Naive B cell (primary cell): ENCODE measurements at regions not wholly inside any gene's neighbourhood (a gene's known extent, or its start where the extent isn't known, plus 50 kb on each side); places are given as distances from the start of the nearest gene placed in this dataset.

Source experiments
- ATAC-seq, 2 donors: fragments of 150-1000 bp; cut with Tn5 transposase; 2 replicates each; pipeline ENCODE4 v1.10.0; 2021; ENCODE audit warnings: low read depth in 2 of 2, mild to moderate bottlenecking in 2 of 2, moderate library complexity in 2 of 2
- DNase-seq: peaks from one replicate; pipeline ENCODE4 v3.0.0; 2022
- H3K27ac Mint-ChIP-seq, 6 donors: one replicate each; pipeline ENCODE4 v1.8.0; 2020 to 2022; ENCODE audit warnings: mild to moderate bottlenecking in 6 of 6, mixed read lengths in 6 of 6, moderate library complexity in 5 of 6, inconsistent platforms in 2 of 6
- H3K27me3 Mint-ChIP-seq, 3 donors: one replicate each; pipeline ENCODE4 v1.8.0; 2021 to 2022; ENCODE audit warnings: mixed read lengths in 3 of 3, mild to moderate bottlenecking in 1 of 3
- H3K36me3 Mint-ChIP-seq, 2 donors: one replicate each; pipeline ENCODE4 v1.8.0; 2020 to 2022; ENCODE audit warnings: mixed read lengths in 2 of 2, inconsistent platforms in 1 of 2, mild to moderate bottlenecking in 1 of 2
- H3K4me1 Mint-ChIP-seq, 3 donors: one replicate each; pipeline ENCODE4 v1.8.0; 2020 to 2022; ENCODE audit warnings: mixed read lengths in 3 of 3, inconsistent platforms in 1 of 3, mild to moderate bottlenecking in 1 of 3, moderate library complexity in 1 of 3
- H3K4me3 Mint-ChIP-seq, 8 donors: one replicate each; pipeline ENCODE4 v1.8.0; 2020 to 2022; ENCODE audit warnings: mild to moderate bottlenecking in 8 of 8, mixed read lengths in 8 of 8, moderate library complexity in 8 of 8, inconsistent platforms in 2 of 8
- H3K9me3 Mint-ChIP-seq, 7 donors: one replicate each; pipeline ENCODE4 v1.8.0; 2020 to 2022; ENCODE audit warnings: mixed read lengths in 7 of 7, mild to moderate bottlenecking in 5 of 7, inconsistent platforms in 2 of 7, moderate library complexity in 1 of 7

DNA sequence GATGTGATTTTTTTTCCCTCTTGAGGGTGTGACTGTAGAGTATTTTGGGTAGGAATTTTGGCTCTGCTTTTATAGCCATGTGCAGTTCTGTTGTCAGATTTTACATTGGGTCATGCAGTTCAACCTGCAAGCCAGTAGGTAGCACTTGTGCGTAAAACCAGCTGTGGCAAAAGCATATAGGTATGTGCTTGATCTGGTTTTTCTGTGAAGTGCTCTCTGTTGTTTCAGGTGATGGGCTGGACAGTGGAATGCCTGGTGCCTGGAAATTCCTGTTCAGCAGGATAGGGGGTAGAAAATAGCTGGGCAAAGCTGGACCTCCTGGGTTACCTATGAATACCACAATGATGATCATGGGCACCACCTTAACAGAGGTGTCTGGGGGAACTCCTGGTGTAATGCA, 584.2 kb upstream of the PCDH10 start:
- Mint-ChIP-seq H3K9me3 (peaks cover 0 to 6% (median 4%) of the 10 kb centered on the region in 7 donors), H3K27ac (no peak overlapping the region), H3K4me3 (no peak overlapping the region), H3K27me3 (no peaks in the 10 kb centered on the region), H3K36me3 (no peaks in the 10 kb centered on the region), H3K4me1 (no peaks in the 10 kb centered on the region)
- no peak for ATAC-seq
- no peak for DNase-seq

DNA sequence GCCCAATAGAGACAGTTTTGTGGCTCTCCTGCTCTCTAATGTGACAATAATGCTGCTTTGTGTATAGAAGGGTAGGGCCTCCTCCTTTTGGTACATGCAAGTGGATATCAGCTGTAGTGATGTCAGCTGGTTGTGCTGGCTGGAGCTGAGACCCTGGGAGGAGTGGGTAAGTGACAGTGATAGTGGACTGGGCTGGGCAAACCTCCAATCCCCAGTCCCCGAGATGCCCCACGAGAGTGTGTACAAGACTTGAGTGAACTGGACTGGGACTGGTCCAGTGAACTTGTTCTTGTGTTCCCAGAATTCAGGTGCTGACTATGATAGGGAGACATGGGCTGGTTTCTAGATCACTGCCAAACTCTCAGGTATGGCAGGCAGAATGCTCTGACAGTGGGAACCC, 583.6 kb upstream of the PCDH10 start:
- no peaks in the 10 kb centered on the region for H3K4me1 Mint-ChIP-seq
- H3K36me3 Mint-ChIP-seq, result no peaks in the 10 kb centered on the region
- no peaks in the 10 kb centered on the region for H3K27me3 Mint-ChIP-seq
- no peak for ATAC-seq
- H3K4me3 Mint-ChIP-seq, result no peak overlapping the region
- DNase-seq, result no peak
- H3K27ac Mint-ChIP-seq, result no peak overlapping the region
- peaks cover 0 to 6% (median 4%) of the 10 kb centered on the region in 7 donors for H3K9me3 Mint-ChIP-seq

DNA sequence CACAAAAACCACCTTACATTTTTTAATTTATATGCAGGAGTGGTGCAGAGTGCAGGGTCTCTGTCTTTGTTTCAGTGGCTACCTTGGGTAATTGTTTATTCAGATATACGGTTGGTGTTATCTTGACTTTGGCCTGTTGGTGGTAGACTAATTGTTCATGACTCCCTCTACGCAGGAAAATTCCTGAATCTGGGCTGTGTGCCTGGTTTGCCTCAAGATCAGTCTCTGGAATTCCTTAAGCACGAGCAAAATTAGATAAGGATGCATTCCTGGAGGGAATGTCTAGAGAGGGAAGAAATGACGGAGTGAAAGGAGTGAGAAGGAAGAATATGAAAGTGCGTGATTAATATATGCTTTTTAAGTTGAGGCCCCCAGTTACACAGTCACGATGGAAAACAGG, 576.9 kb upstream of the PCDH10 start:
- no peak for ATAC-seq
- H3K4me3 Mint-ChIP-seq, result no peak overlapping the region
- H3K27ac Mint-ChIP-seq, result no peak overlapping the region
- no peaks in the 10 kb centered on the region for H3K36me3 Mint-ChIP-seq
- peaks cover 0 to 4% (median 0%) of the 10 kb centered on the region in 7 donors for H3K9me3 Mint-ChIP-seq
- H3K4me1 Mint-ChIP-seq, result no peaks in the 10 kb centered on the region
- no peaks in the 10 kb centered on the region for H3K27me3 Mint-ChIP-seq
- DNase-seq, result no peak

DNA sequence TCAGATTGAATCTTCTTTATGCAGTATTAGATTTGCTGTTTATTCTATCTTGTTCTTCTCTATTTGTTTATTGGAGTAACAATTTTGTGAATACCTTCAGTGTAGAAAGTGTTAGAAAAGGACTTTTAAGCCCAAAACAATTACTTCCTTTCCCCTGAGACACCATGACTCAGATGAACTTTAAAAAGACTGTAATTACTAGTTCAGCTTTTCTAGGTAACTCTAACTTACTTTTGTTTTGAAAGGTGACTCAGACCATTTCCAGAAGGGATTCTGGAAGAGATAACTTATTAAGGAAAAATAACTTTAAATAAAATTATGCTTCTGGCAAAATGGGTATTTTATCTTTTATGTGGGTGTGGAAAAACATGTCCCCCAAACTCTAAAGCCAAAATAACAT, 561.5 kb upstream of the PCDH10 start:
- H3K4me1 Mint-ChIP-seq, result no peaks in the 10 kb centered on the region
- H3K9me3 Mint-ChIP-seq, result peaks cover 0 to 2% (median 0%) of the 10 kb centered on the region in 7 donors
- no peaks in the 10 kb centered on the region for H3K27me3 Mint-ChIP-seq
- no peak overlapping the region for H3K27ac Mint-ChIP-seq
- no peaks in the 10 kb centered on the region for H3K36me3 Mint-ChIP-seq
- H3K4me3 Mint-ChIP-seq, result no peak overlapping the region
- ATAC-seq (no peak), DNase-seq (no peak)

DNA sequence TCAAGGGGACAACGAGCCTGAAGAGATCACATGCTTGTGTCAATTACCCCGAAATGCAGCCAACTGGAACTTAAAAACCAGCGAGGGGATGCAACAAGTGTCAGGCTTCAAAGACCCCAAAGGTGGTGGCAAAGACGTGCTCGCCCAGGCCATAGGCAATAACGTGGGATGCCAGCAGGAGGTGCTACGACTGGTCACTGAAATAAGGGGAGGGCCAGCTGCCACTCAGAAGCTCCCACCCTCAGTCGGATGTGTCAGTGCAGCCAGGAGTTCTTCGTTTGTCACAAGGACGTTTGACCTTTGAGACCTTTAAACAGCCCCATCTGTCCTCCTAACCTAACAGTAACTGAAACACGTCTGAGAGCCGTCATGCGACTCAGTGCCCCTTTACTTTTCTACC, 556.8 kb upstream of the PCDH10 start:
- no peaks in the 10 kb centered on the region for H3K4me1 Mint-ChIP-seq
- no peak overlapping the region for H3K4me3 Mint-ChIP-seq
- DNase-seq (no peak), ATAC-seq (no peak)
- no peak overlapping the region for H3K27ac Mint-ChIP-seq
- peaks cover 0 to 4% (median 0%) of the 10 kb centered on the region in 7 donors for H3K9me3 Mint-ChIP-seq
- H3K36me3 Mint-ChIP-seq, result no peaks in the 10 kb centered on the region
- no peaks in the 10 kb centered on the region for H3K27me3 Mint-ChIP-seq

DNA sequence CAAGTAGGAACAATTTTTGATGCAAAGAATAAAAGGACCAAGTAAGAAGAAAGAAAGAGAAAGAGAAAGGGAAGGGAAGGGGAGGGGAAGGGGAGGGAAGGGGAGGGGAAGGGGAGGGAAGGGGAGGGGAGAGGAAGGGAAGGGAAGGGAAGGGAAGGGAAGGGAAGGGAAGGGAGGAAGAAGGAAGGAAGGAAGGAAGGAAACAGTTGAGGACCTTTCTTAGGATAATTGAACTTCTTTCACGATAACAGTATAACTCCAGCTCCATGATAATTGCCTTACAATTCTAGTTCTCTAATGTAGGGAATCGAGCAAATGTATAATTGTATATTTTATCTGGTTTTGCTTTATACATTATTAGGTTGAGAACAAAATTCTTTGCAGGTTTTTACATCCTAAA, 556.2 kb upstream of the PCDH10 start:
- H3K9me3 Mint-ChIP-seq, result peaks cover 0 to 4% (median 0%) of the 10 kb centered on the region in 7 donors
- no peak overlapping the region for H3K27ac Mint-ChIP-seq
- DNase-seq (no peak), ATAC-seq (no peak)
- H3K27me3 Mint-ChIP-seq, result no peaks in the 10 kb centered on the region
- no peaks in the 10 kb centered on the region for H3K4me1 Mint-ChIP-seq
- no peaks in the 10 kb centered on the region for H3K36me3 Mint-ChIP-seq
- no peak overlapping the region for H3K4me3 Mint-ChIP-seq

DNA sequence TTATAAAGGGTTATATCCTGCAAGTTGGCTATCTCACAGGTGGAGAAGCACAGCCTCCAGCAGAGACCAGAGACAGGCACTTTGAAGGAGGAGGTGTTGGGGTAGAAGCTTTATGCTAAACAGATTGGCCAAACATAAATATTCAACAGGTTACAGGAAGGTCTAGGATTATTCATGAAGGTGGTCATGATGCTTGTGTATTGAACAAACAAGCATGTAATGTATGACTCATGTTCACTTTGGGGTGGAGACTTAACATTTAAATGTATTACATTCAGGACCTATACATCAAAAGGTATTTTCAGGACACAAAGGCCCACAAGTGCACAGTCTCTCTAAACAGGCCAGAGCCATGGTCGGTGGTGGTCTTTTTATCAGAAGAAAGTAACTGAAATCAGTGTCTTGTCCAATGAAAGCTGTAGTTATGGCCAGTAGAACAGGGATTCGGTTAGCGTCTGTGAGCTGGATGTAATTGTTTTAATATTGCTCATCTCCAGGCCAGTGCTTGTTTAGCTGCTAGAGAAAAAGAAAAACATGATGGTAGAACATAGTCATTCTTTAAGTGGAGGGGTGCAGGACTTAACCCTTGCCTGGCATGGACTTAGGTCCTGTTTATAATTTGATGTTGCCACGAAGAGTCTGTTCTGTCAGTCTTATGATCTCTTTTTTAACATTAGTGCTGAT, 555.2 kb upstream of the PCDH10 start:
- H3K4me1 Mint-ChIP-seq, result no peaks in the 10 kb centered on the region
- peaks cover 0 to 4% (median 1%) of the 10 kb centered on the region in 7 donors for H3K9me3 Mint-ChIP-seq
- H3K27me3 Mint-ChIP-seq, result no peaks in the 10 kb centered on the region
- H3K27ac Mint-ChIP-seq, result no peak overlapping the region
- H3K4me3 Mint-ChIP-seq, result no peak overlapping the region
- DNase-seq (no peak), ATAC-seq (no peak)
- no peaks in the 10 kb centered on the region for H3K36me3 Mint-ChIP-seq

DNA sequence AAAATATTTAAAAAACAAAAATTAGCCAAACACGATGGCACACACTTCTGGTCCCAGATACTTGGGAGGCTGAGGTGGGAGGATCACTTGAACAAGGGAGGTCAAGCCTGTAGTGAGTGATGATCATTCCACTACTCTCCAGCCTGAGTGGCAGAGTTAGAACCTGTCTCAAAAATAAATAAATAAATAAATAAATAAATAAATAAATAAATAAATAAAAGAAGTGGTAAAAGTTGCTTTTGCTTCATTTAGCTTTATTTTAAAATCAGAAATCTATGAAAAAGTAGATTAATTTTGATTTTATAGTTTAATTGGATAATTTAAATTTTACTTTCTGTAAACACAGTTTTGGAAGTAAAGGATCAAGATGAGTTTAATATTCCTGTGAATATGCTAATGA, 552.9 kb upstream of the PCDH10 start:
- Mint-ChIP-seq H3K27ac (no peak overlapping the region), H3K36me3 (no peaks in the 10 kb centered on the region), H3K4me3 (no peak overlapping the region), H3K4me1 (no peaks in the 10 kb centered on the region), H3K9me3 (peaks cover 0 to 4% (median 2%) of the 10 kb centered on the region in 7 donors), H3K27me3 (no peaks in the 10 kb centered on the region)
- no peak for DNase-seq
- no peak for ATAC-seq

DNA sequence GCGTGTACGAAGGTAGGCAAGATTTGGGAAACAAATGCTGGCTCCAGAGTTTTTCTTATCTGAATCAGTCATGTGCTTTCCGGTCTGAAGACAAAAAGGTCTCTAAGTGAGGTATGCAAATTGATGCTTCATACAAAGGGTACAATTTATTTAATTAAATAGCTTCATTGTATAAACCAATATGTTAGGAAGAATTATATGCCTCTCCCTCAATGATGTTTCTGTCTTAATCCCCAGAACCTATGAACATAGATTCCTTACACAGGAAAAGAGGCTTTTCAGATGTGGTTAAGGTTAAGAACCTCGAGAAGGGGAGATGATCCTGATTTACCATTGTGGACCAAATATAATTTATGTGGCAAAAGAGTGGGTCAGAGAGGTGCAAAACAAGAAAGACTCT, 543.5 kb upstream of the PCDH10 start:
- Mint-ChIP-seq H3K27me3 (no peaks in the 10 kb centered on the region), H3K4me1 (no peaks in the 10 kb centered on the region), H3K9me3 (peaks cover 0 to 4% (median 0%) of the 10 kb centered on the region in 7 donors), H3K36me3 (no peaks in the 10 kb centered on the region), H3K27ac (no peak overlapping the region), H3K4me3 (peak overlapping the region in 1 of 8 donors; percentile 15)
- DNase-seq (no peak), ATAC-seq (no peak)

DNA sequence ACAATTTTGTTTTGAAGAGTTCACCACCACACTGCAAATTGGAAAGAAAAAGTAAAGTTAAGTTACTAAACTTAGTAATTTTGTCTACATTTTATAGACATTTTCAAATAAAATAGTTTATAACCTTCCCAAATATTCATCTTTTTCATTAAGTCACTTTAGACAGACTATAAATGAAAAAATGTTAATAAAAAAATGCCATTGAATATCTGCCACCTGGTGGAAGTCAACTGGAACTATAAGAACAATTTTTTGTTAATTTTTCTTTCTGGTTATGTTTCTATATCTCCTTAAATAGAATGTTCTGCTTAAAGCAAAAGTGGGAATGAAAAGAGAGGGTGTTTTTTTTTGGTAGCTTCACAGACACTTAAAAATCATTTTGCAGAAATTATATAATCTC, 534.4 kb upstream of the PCDH10 start:
- Mint-ChIP-seq H3K4me3 (no peak overlapping the region), H3K27me3 (no peaks in the 10 kb centered on the region), H3K36me3 (peaks cover 5 to 7% of the 10 kb centered on the region in 2 donors), H3K27ac (no peak overlapping the region), H3K9me3 (peaks cover 3 to 24% (median 11%) of the 10 kb centered on the region in 7 donors), H3K4me1 (no peaks in the 10 kb centered on the region)
- ATAC-seq, result no peak
- DNase-seq, result no peak

DNA sequence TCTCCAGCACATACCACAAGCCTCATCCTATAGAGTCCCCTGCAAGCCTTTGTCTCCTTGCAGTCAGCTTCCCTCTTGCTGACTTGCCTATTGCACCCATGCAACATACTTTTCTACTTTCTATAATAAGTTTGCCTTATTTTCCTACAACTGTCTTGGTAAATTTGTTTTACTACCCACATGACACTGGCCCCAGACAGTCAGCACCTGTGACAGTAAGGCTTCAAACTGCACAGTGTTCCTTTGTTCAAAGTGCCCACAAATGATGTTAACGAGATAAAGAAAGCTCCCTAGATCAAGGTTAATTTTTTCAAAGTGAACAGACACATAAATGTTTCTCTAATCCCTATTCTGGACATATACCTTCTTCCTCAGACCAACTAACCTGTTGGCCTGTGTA, 529.1 kb upstream of the PCDH10 start:
- H3K4me1 Mint-ChIP-seq, result no peaks in the 10 kb centered on the region
- no peak overlapping the region for H3K4me3 Mint-ChIP-seq
- peaks cover 5 to 7% of the 10 kb centered on the region in 2 donors for H3K36me3 Mint-ChIP-seq
- ATAC-seq (no peak), DNase-seq (no peak)
- H3K9me3 Mint-ChIP-seq, result peaks cover 3 to 24% (median 12%) of the 10 kb centered on the region in 7 donors
- H3K27me3 Mint-ChIP-seq, result no peaks in the 10 kb centered on the region
- H3K27ac Mint-ChIP-seq, result no peak overlapping the region

DNA sequence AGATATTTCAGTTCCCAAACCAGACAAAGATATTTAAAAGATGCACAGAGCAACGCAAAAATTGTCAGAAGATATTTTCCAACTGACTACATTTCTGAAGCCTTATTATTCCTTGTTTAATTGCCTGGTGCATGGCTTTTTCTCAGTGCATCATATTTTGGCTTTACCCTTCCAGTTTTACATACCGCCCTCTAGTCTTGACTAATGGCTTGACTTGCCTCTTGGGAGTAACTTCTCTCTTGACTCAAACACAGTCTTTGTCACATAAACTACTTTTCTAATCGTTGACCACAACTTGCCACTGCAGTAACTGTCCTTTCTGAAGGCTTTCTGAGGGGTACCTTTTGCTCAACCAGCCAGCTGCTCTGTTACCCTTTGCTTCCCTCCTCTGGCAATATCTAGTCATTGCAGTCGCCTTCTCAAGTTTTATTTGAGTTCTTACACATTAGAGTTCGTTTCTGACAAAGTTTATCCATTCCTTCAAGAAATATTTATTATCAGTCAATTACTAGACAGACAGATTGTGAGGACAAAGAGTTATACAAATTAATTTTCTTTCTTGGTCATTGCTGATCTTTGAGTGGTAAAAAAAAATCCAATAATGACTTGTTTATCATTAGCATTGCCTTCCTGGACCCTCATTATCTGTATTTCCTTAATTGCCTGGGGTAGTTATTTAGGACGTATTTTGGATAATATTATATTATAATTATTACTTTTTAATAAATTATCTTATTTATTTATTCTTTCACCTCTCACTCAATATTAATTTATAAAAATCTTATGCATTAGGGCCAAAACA, 506.9 kb upstream of the PCDH10 start:
- Mint-ChIP-seq H3K27me3 (no peaks in the 10 kb centered on the region), H3K9me3 (peaks cover 0 to 4% (median 0%) of the 10 kb centered on the region in 7 donors), H3K4me1 (no peaks in the 10 kb centered on the region), H3K36me3 (no peaks in the 10 kb centered on the region), H3K27ac (no peak overlapping the region), H3K4me3 (no peak overlapping the region)
- ATAC-seq (no peak), DNase-seq (peak; percentile 1)

DNA sequence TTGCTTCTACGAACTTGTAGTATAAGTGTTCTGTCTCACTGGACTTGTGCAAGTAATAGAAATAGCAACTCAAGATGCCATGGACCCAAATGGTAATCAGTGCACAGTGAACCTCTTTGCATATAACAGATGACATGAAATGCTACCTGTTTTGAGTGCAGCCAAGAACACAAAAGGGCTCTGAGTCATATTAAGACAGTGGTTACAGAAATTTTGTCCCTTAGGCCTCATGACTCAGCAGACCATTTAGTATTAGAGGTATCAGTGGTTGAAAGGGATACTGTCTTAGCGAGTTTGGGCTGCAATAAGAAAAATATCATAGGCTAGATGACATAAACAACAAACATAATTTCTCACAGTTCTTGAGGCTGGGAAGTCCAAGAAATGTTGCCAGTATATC, 502.9 kb upstream of the PCDH10 start:
- H3K9me3 Mint-ChIP-seq, result peaks cover 0 to 4% (median 0%) of the 10 kb centered on the region in 7 donors
- H3K36me3 Mint-ChIP-seq, result no peaks in the 10 kb centered on the region
- H3K27me3 Mint-ChIP-seq, result no peaks in the 10 kb centered on the region
- no peak overlapping the region for H3K4me3 Mint-ChIP-seq
- no peak overlapping the region for H3K27ac Mint-ChIP-seq
- no peak for ATAC-seq
- no peaks in the 10 kb centered on the region for H3K4me1 Mint-ChIP-seq
- no peak for DNase-seq

DNA sequence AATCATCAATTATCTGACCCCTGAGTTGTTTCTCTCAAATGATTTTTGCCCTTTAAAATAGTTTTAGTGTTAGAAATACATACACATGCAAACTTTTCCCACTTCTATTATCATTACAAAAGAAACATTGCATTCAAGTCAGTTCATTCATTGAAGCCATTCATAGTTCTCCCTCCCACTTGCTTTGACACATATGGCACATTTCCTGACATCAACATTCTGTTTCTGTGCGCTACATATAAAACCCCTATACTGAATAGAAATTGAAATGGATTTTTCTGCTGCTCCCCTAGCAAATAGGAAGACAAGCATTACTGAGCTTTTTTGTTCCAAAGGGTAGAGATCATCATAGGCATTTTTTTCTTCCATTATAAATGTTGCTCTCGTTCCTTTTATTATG, 497.9 kb upstream of the PCDH10 start:
- no peak for DNase-seq
- Mint-ChIP-seq H3K9me3 (peaks cover 0 to 23% (median 3%) of the 10 kb centered on the region in 7 donors), H3K27me3 (no peaks in the 10 kb centered on the region), H3K4me3 (no peak overlapping the region), H3K36me3 (no peaks in the 10 kb centered on the region), H3K4me1 (no peaks in the 10 kb centered on the region), H3K27ac (no peak overlapping the region)
- ATAC-seq, result no peak
